ENCODE measurements at regions not wholly inside any gene's neighbourhood (a gene's known extent, or its start where the extent isn't known, plus 50 kb on each side); places are given as distances from the start of the nearest gene placed in this dataset.
"Not testable (repeated sequence)": the region's sequence is repeated elsewhere in the genome, so short reads cannot be mapped to it uniquely, and the experiment has no call there.

DNA sequence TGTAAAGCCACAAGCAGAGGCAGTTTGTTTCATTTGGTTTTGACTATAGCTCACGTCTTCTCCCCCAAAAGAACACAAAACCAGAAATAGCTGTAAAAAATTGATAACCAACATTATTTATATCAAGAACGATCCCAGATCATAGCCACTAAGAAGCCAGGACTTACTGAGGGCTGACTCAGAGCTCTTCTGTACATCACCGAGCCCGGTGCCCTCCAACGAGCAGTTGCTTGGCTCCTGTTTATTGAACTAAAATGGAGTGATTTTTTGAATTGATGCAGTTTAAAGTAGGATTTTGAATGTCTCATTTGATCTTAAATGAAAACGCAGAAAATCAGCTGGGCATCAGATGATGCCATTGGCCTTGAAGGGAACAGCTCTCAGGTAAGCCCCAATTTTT, 343.3 kb downstream of the INSIG2 start:
- Histone ChIP-seq H3K9me3 (replicated peaks in 1 of 11) (no peaks in the 10 kb centered on the region), H3K27me3 (no peaks in the 10 kb centered on the region), H3K4me1 (peaks cover 0 to 7% (median 0%) of the 10 kb centered on the region in 10 experiments; a peak in 1 of 20 replicates), H3K4me2 (no peak overlapping the region), H3K27ac (no peak overlapping the region), H4K20me1 (no peaks in the 10 kb centered on the region), H3K4me3 (no peak overlapping the region), H3K36me3 (no peaks in the 10 kb centered on the region), H3K9ac (no peak overlapping the region)
- no peak for TF ChIP-seq Cebpa-rat (IDR thresholded peaks at IDR 0.05)

DNA sequence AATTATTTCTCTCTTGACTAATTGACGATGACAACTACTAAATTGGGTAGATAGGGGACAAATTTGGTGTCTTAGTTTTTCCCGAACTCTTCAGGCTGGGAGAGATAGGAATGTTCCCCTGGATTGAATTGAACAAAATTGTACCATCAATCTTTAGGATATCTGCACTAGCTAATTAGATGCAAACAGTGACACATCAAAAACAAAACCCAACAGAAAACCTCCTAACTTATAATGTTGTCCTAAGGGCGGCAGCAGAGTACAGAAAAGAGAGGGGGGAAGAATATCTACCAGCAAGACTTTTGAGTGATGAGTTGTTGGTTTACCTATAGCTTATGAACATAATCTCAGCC, 342.9 kb downstream of the INSIG2 start:
- H3K27me3 ChIP-seq, result no peaks in the 10 kb centered on the region
- no peak overlapping the region for H3K9ac ChIP-seq
- H3K9me3 ChIP-seq (replicated peaks in 1 of 11), result no peaks in the 10 kb centered on the region
- peaks cover 0 to 7% (median 0%) of the 10 kb centered on the region in 10 experiments; a peak in 1 of 20 replicates for H3K4me1 ChIP-seq
- H3K27ac ChIP-seq, result no peak overlapping the region
- H4K20me1 ChIP-seq, result no peaks in the 10 kb centered on the region
- H3K4me3 ChIP-seq, result no peak overlapping the region
- no peak for TF ChIP-seq Cebpa-rat (IDR thresholded peaks at IDR 0.05)
- H3K4me2 ChIP-seq, result no peak overlapping the region
- H3K36me3 ChIP-seq, result no peaks in the 10 kb centered on the region

DNA sequence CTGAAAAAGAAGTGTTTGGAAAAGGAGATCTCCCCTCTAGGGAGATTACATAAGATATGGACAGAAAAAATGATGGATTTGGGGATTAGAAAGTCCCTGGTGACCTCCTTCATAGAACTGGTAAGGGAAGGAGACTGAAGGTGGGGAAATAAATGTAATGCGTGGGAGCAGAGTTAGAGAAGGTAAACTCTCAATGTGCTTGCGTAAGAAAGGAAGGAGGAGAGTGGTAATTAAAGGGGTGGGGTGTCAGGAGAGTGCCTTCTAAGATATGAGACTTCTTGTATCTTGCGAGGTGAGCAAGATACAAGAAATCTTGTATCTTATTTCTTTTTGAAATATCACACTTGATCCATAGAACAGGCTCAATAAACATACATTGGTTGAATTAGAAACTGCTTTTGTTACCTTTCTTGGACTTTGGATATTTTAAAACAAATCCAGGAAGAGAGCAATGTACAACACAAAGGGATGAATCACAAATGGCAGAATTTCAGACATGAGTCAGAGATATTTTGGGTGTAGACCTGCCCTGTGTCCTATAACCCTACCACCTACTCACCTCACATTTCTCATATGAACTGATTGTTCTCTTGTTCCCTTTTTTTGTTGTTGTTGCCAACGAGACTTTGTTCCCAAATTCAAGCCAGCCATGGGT, 342.4 kb downstream of the INSIG2 start:
- no peak for TF ChIP-seq Cebpa-rat (IDR thresholded peaks at IDR 0.05)
- Histone ChIP-seq H4K20me1 (no peaks in the 10 kb centered on the region), H3K27me3 (no peaks in the 10 kb centered on the region), H3K4me3 (no peak overlapping the region), H3K9me3 (replicated peaks in 1 of 11) (no peaks in the 10 kb centered on the region), H3K4me1 (peaks cover 0 to 7% (median 0%) of the 10 kb centered on the region in 10 experiments; a peak in 1 of 20 replicates), H3K36me3 (no peaks in the 10 kb centered on the region), H3K4me2 (no peak overlapping the region), H3K9ac (no peak overlapping the region), H3K27ac (no peak overlapping the region)

- no peak for TF ChIP-seq Cebpa-rat (IDR thresholded peaks at IDR 0.05)
- no peaks in the 10 kb centered on the region for H4K20me1 ChIP-seq
- no peaks in the 10 kb centered on the region for H3K4me1 ChIP-seq
- no peak overlapping the region for H3K9ac ChIP-seq
- H3K4me3 ChIP-seq, result no peak overlapping the region
- peaks cover 0 to 5% (median 0%) of the 10 kb centered on the region in 11 experiments; a peak in 1 of 22 replicates for H3K9me3 ChIP-seq (replicated peaks in 1 of 11)
- no peaks in the 10 kb centered on the region for H3K27me3 ChIP-seq
- H3K27ac ChIP-seq, result no peak overlapping the region
- no peaks in the 10 kb centered on the region for H3K36me3 ChIP-seq
- no peak overlapping the region for H3K4me2 ChIP-seq
Measured at GRCh38 chr2:118425191-118425590, 336.9 kb downstream of the INSIG2 start.

- peaks cover 0 to 5% (median 0%) of the 10 kb centered on the region in 11 experiments; a peak in 1 of 22 replicates for H3K9me3 ChIP-seq (replicated peaks in 1 of 11)
- no peak for TF ChIP-seq Cebpa-rat (IDR thresholded peaks at IDR 0.05)
Measured at GRCh38 chr2:118423776-118424175, 335.5 kb downstream of the INSIG2 start.

DNA sequence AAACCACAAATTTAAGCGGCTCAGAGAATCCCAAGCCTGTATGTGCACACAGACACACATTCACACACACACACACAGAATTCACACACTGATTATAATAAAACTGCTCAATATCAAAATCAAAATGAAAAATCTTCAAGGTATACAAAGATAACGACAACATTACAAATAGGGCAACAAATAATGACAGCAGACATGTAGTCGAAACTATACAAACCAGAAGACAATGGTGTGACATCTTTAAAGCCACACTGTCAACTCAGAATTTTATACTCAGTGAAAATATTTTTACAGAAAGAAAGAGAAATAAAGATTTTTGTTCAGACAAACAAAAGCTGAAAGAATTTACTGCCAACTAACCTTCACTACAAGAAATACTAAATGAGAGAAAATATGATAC, 333.4 kb downstream of the INSIG2 start:
- H3K27ac ChIP-seq, result no peak overlapping the region
- TF ChIP-seq Cebpa-rat (IDR thresholded peaks at IDR 0.05), result no peak
- H4K20me1 ChIP-seq, result no peaks in the 10 kb centered on the region

More at GRCh38 chr2:118423776-118424175, 335.5 kb downstream of the INSIG2 start:
- Histone ChIP-seq H4K20me1 (no peaks in the 10 kb centered on the region), H3K4me2 (no peak overlapping the region), H3K27me3 (no peaks in the 10 kb centered on the region), H3K27ac (no peak overlapping the region), H3K36me3 (no peaks in the 10 kb centered on the region), H3K4me1 (no peaks in the 10 kb centered on the region), H3K9ac (no peak overlapping the region), H3K4me3 (no peak overlapping the region)

DNA sequence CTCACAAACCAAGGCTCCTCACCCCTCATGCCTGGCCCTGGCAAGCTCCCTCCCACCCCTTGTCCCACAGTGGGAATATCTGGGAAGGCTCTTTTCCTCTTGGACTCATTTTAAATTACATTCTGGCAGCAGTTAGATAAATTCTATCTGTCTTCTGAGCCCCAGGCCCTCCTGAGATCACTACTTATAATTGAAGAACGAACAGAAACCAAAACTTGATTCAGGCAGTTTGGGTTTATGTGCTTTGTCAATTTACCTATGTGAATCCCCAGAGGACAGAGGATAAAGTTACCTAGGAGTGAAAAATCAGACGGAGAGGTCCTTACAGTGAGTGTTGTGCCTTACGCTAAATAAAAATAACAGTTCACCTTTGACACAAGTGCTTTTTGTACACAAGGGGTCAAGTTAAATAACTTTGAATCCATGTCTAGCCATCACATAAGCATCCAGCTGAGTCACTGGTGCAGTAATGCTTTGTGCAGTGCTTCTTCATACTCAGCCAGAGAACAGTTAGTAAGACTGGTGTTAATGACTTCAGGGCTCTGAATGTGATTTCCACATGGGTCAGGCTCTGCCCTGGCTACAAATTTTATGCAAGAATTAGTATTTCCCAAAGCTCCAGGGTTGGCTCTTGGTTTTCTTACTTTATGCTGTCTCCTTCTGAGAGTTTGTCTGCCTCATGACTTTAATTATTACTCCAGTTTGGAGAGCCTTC, 329.3 kb downstream of the INSIG2 start:
- Histone ChIP-seq H4K20me1 (no peaks in the 10 kb centered on the region), H3K36me3 (no peaks in the 10 kb centered on the region), H3K4me1 (no peaks in the 10 kb centered on the region), H3K4me3 (no peak overlapping the region), H3K9ac (no peak overlapping the region), H3K4me2 (no peak overlapping the region), H3K9me3 (replicated peaks in 1 of 11) (peaks cover 0 to 16% (median 0%) of the 10 kb centered on the region in 11 experiments; a peak in 5 of 22 replicates), H3K27ac (no peak overlapping the region), H3K27me3 (no peaks in the 10 kb centered on the region)
- TF ChIP-seq Cebpa-rat (IDR thresholded peaks at IDR 0.05), result no peak

More for the DNA sequence above, 333.4 kb downstream of the INSIG2 start:
- H3K27me3 ChIP-seq, result no peaks in the 10 kb centered on the region
- H3K9me3 ChIP-seq (replicated peaks in 1 of 11), result peaks cover 0 to 5% (median 0%) of the 10 kb centered on the region in 11 experiments; a peak in 1 of 22 replicates
- no peak overlapping the region for H3K9ac ChIP-seq
- no peak overlapping the region for H3K4me3 ChIP-seq
- no peak overlapping the region for H3K4me2 ChIP-seq
- no peaks in the 10 kb centered on the region for H3K4me1 ChIP-seq
- H3K36me3 ChIP-seq, result no peaks in the 10 kb centered on the region

DNA sequence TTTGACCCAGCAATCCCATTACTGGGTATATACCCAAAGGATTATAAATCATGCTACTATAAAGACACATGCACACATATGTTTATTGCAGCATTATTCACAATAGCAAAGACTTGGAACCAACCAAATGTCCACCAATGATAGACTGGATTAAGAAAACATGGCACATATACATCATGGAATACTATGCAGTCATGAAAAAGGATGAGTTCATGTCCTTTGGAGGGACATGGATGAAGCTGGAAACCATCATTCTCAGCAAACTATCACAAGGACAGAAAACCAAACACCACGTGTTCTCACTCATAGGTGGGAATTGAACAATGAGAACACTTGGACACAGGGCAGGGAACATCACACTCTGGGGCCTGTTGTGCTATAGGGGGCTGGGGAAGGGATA, 326.9 kb downstream of the INSIG2 start:
- not testable (repeated sequence) for H3K4me3 ChIP-seq, H3K4me1 ChIP-seq, H3K4me2 ChIP-seq, H4K20me1 ChIP-seq, H3K27me3 ChIP-seq, H3K36me3 ChIP-seq, H3K9ac ChIP-seq, H3K27ac ChIP-seq
- peaks cover 0 to 11% (median 0%) of the 10 kb centered on the region in 11 experiments; a peak in 5 of 22 replicates for H3K9me3 ChIP-seq (replicated peaks in 1 of 11)

DNA sequence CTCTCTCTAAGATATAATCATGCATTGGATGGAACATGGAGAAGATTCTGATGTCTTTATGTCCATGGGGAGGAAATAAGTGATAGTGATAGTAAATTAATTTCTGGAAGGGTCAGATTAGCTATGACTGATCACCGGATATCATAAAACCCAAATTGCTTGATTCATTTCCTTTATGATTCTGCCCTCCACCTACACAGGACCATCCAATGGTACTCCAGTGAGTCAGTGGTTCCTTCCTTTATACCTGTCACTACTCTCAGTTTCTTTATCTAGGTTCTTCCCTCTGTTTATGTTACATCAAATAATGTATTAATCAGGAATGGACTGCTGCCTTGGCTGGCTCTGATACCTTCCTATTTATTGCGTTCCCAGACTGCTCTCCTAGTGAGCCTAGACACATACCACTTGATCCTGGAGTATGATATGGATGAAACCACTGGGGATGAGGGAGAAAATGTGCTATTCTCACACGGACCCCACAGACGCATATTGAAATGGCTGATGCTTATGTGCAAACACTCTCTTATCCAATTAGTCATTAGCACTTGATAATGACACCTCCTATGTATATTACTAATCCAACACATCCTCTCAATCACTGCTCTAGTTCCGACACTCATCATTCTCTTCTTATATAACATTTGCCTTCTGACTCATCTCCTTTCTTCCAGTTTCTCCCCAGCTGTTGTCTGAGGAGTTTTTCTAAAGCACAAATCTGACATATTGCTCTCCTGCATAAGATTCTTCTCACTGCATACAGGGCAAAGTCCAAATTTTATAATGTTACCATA, 315.6 kb downstream of the INSIG2 start:
- H3K27me3 ChIP-seq, result no peaks in the 10 kb centered on the region
- no peak overlapping the region for H3K27ac ChIP-seq
- no peak overlapping the region for H3K4me3 ChIP-seq
- peaks cover 0 to 9% (median 4%) of the 10 kb centered on the region in 11 experiments; a peak in 8 of 22 replicates for H3K9me3 ChIP-seq (replicated peaks in 1 of 11)
- no peak overlapping the region for H3K9ac ChIP-seq
- no peaks in the 10 kb centered on the region for H3K36me3 ChIP-seq
- no peak for TF ChIP-seq Cebpa-rat (IDR thresholded peaks at IDR 0.05)
- no peaks in the 10 kb centered on the region for H3K4me1 ChIP-seq
- no peak overlapping the region for H3K4me2 ChIP-seq
- H4K20me1 ChIP-seq, result no peaks in the 10 kb centered on the region
